Islet precursor cell (in vitro differentiated cells): ENCODE measurements at regions not wholly inside any gene's neighbourhood (a gene's known extent, or its start where the extent isn't known, plus 50 kb on each side); places are given as distances from the start of the nearest gene placed in this dataset.

Experiments used
- DNase-seq: peaks from one replicate; pipeline ENCODE4 v3.0.0-alpha.2; 2018

DNA sequence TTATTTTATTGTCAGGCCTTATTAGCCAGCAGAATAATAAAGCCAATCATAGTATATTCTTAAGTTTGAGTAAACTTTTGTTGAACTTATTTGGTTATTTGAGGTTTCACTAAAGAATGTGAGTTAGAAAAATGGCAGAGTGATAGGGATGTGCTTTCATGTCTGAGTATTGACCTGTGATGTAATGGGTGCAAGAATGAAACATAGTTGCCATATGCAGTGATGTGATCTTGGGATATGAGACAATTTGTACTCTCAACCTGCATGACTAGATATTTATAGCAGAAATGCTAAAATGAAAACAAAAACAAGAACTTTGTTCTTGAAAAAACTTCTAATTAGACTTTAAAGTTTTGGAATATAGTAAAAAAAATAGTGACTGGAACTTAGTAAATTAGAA is 97.9 kb downstream of the DISP1 start:
- no peak for DNase-seq

DNA sequence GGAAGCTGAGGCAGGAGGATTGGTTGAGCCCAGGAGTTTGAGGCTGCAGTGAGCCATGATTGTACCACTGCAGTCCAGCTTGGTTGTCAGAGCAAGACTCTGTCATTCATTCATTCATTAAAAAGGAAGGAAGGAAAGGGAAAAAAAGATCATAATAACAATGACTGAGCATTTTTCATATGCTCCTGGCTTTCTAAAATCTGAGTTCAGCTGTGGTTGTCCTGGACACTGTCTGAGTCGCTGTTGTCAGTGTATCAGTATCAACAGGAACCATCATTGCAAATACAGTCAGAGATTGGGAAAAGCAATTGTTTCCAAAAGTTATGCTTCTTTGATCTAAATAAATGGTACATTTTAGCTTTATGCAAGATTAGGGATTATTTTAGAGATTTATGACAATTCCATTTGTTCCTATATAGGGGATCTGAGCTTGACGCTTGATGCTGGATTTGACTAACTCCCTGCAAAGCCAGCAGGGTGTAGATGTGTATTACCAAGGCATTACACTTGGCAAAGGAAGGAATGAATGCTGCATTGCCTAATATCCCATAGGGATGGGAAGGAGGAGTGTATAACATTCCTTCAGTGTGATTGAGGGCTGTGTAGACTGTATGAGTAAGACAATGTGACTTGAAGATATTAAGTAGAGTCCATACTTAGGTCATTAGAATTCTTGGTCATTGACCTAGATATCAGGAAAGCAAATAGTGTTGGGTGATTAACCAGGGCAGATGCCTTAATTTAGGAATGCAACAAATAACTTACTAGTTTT is 100.2 kb downstream of the DISP1 start:
- DNase-seq, result no peak

DNA sequence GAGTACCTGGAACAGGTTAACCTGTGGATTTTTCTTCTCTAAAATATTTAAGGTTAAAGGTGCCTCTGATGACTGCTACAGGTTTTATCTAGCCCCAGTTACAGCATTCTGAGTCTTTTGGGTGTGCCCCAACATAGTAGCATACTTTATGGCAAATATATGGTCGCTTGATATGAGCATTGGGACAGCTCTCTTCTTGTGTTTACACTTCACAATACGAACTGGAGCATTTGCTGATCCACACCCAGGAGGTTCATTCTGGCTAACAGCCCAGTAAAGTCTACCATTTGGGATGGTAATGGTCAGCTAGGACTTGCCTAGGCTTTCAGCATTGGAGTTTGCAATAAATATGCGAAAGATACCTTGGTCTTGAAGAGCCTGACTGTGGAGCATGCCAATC is 101.3 kb downstream of the DISP1 start:
- DNase-seq, result no peak

DNA sequence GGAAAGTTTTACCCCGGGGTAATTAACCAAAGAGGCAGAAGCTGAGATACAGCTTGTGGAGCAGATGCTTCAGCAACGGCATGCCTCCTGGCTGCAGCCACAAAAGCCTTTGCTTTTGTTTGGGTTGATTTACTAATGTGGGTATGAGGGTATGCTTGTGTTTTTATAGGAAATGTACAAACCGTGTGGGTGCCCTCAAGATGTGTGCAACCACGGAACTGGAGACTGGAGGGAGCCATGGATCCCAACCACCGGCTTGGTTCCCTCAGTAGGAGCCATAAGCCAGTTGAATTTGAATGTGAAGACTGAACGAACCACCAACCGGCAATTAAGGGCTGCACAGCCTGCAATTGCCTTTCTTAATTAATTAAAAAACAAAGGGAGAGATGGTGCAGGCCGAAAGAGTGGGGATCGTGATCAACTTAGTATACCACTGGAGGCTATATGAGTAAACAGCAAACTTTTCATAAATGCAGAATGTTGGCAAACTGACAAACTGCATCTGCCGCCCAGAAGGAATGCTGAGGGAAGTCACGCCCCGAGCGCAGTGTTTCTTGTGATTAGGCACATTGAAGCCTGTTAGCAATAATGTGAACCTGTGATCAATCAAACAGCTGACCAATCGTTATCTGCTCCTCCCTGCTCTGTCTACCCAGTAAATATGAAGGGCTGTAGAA is 104.1 kb downstream of the DISP1 start:
- no peak for DNase-seq

DNA sequence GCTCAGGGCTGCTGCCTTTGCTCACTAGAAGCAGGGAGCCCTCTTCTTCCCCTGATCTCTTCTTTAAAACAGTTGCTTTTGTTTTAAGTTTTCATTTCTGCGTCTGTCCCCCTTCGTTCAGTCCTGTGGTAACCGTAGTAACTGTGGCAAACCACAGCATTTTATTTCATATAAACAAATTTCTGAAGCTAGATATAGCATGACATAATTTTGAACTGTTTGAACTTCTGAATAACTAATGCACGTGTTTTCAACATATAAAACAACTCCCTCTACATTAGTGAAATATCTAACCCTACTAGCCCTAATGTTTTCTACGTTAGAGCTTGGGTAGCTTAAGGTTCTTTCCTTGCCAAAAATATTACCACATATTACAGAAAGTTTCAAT is 104.6 kb downstream of the DISP1 start:
- DNase-seq, result no peak

DNA sequence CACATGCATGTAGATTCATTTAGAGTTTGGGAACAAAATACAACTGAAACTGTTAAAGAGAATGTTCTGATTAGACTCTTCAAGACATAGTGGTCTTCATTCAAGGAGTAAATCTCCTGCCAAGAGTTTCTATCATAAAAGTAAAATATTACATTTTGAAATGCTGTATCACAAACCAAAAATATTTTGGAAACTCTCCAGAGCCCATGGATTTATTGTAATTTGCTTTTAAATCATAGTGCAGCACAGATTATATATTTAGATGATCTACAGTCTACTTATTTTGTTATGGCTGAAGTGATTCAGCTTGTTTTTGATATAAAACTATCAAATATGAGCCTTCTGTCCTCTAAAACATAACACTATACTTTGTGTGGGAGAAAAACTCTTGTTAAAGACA is 105.3 kb downstream of the DISP1 start:
- no peak for DNase-seq

DNA sequence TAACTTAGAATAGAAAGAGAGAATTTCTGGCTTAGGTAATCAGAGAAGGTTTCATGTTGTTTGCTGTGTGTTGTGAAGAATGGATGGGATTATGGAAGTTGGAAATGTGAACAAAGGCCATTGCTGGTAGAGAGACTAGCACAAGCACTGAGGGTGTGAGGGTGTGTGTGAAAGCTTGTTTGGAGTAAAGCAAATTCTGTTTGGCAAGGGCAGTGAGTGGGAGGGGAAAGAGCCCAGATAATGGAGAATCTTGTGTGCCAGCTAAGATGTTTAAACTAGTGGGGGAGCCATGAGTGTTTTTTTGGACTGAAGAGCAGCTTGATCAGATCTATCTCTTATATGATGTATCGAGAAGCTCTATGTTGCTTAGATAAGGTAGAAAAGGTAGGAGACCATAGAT is 107.1 kb downstream of the DISP1 start:
- no peak for DNase-seq

DNA sequence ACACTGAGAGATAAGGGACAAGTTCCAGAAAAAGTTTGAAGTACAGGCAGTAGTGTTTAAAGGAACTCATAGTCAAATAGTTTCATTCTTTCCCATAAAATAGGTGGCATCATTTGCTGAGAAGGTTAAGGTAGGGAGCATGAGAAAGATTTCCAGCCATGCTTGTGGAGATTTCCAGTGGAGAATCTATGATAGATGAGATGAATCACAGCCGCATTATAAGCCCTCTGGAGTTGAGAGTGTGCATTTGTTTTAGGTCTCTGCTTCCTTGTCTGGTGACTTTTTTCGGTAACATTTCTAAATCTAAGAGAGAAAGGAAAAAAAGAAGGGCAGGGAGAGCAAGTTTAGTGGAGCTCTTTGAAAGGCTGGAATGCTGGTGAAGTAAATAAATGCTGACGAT is 108.7 kb downstream of the DISP1 start:
- DNase-seq, result no peak

DNA sequence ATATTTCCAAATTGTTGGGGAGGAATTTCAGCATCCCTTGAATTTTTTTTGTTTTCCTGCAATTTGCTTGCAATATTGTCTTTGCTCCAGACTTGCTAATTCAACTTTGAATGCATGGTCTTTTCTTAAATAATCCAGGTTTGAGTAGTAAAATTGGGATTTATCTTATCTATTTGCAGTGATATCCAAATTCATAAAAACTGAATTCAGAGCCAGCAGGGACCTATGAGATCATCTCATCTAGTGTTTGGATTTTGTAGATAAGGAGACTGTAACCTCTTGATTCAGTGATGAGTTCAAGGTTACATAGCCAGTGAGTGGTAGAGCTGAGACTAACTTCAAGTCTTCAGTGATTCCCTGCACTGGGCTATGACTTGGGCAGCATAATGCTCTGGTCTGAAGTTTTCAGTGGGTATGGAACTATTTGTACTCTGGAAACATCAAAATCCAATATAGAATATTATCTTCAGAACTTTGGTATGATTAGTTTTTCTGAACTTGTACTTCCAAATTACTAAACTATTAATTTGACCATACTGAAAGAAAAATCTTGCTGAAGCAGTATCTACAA is 109.4 kb downstream of the DISP1 start:
- no peak for DNase-seq

DNA sequence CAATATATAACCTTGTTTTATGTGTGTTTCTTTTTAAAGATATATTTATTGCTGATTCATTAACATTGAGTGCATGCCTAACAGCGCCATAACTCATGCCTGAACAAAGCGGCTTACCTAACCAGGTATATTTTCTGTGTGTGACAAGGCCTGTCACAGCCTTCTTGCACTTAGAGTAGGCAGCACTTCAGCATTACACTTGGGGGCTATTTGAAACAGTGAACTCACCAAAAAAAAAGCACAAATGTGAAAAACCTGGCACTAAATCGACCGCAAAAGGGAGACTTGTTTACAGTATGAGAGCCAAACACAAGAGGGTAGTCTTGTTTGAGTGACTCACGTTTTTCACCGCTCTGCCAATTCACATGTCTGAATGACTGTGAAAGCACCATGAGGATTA is 111.7 kb downstream of the DISP1 start:
- no peak for DNase-seq

DNA sequence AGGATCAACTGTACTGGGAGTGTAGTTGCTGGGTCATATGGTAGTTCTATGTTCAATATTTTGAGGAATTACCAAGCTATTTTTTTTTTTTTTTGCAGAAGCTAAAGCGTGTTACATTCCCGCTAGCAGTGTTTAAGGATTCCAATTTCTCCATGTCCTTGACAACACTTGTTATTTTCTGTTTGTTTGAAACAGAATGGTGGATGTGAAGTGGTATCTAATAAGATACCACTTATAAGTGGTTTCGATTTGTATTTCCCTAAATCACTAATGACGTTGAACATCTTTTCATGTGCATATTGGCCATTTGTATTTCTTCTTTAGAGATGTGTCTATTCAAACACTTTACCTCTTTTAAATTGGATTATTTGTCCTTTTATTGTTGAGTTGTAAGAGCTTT is 112.2 kb downstream of the DISP1 start:
- DNase-seq, result no peak

DNA sequence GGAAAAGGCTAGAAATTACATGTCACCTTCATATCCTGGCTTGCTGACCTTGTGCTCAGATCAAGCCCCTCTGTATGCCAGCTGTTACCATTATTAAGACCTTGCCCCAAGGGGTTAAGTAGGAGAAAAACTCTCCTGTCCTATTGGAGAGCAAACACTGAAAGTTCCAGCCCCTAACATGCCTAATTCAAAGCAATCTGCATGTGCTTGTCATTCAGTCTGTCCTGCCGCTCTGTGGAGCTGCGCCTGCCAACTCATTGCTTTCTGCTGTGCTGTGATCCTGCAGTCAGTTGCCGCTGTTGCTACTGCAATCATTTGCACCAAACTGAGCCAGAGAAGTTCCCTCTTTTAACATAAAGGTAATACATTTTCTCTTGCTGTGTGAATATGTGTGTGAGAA is 113.4 kb downstream of the DISP1 start:
- peak; percentile 92 for DNase-seq

DNA sequence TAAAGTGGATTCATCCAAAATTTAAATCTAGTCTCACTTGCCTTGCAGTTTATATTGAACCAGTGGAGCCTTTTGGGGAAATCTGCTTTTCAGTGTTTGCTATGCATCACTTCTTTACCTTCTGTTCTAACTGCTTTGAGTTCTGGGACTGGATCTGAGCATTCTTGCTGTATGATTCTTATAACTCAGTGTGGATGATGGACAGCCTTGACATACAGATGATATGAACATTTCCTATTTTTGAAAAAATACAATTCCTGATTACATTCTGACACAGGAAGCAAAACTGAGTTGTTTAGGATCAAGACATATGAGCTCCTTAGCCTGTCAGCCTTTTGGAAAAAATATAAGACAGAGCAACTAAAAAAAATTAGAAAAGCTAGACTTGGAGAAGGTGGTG is 115.2 kb downstream of the DISP1 start:
- no peak for DNase-seq

DNA sequence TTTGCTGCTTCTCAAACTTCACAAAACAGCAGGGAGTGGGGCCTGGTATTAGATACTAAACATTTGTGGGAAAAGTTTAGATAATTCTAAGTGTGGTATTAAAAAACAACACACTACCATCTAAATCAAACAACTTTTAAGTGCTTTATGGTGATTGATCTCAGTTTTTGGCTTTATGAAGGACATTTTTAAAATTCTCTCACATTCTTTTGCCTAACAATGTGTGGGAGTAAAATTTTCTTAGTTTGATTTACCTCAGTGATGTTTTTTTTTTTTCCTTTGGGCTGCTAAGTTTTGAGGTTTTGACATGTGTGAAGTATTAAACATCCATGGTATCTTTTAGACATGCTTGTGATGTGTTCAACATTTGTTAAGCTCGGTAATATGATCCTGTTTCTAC is 116.2 kb downstream of the DISP1 start:
- DNase-seq, result no peak

DNA sequence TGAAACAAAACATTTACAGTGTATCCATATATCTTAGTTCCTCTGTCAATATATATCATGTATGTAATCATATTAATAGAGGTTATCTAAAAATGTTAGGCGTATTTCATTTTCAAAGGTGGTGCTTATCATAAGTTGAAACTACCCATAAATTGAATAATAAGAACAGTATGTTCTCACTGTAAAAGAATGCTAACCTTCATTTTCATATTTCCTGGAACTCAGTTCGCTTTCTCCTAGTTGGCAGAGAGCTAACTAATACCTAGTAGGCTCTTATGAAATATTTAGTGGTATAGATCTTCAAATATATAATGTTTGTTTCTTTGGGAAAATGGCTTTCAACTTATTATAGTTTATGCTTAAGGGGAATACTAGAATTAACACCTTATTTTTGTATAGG is 118.4 kb downstream of the DISP1 start:
- DNase-seq, result no peak

DNA sequence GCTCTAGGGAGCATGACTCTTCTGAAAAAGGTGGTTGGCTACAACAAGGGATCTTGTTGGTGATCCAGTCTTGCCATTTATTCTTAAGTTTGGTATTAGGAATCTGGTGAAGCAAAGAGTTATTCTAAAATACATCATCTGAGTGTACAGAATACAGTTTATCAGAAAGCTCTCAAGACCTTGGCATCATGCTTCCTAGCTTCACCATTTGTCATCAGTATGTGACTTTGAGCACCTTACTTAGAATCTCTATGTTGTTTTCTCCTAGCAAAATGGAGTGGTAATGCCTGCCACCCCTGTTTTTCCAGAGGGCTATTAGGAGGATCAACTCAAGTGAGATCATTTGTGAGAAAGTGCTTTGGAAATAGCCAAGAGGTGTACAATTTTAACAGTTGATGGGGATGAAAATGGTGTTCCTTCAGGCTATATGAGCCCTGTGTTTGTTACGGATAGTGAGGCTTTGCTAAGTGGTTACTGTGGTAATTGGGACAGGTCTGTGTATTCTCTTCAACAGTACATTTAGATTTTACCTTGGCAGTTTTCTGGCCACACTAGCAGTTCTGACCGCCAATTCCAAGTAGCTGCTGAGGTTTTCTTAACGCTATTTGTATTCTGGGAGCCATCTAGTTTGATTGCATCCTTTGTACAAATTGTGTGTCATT is 120.5 kb downstream of the DISP1 start:
- DNase-seq, result peak; percentile 57

DNA sequence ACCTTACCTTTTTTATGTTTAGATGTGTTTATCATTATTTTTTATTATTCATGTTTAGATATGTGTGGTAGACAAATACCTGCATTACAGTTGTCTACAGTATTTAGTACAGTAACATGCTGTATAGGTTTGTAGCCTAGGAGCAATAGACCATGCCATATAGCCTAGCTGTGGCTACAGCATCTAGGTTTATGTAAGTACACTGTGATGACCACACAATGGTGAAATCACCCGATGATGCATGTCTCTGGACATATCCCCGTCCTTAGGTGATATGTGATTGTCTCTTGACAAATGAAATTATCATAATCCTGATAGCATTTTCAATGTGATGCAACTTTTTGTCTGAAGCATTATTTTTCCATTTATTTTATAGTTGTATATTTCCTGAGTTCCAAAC is 121.2 kb downstream of the DISP1 start:
- no peak for DNase-seq

DNA sequence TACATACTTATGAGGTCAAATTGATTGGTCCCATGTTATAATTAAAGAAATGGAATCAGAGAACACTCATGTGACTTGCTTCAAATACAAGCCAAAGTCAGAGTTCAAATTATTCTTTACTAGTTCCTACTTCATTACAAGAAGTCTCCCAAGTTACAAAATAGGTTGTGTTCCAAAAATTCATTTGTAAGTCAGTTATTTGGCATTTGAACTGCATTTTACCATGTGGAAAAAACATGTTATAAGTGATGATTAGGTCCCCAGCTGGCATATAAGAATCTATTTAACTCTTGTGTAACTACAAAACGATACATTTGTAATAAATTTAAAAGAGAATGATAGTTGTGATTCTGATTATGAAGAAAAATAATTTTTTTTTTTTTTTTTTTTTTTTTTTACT is 124.1 kb downstream of the DISP1 start:
- no peak for DNase-seq

DNA sequence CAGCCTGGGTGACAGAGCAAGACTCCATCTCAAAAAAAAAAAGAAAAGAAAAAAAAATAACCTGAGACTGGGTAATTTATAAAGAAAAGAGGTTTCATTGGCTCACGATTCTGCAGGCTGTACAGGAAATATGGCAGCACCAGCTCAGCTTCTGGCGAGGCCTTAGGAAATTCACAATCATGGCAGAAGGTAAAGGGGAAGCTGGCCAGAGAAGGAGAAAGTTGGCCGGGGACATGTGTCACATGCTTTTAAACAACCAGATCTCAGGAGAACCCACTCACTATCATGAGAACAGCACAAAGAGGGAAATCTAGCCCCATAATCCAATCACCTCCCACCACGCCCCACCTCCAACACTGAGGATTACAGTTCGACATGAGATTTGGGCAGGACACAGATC is 125.3 kb downstream of the DISP1 start:
- no peak for DNase-seq

DNA sequence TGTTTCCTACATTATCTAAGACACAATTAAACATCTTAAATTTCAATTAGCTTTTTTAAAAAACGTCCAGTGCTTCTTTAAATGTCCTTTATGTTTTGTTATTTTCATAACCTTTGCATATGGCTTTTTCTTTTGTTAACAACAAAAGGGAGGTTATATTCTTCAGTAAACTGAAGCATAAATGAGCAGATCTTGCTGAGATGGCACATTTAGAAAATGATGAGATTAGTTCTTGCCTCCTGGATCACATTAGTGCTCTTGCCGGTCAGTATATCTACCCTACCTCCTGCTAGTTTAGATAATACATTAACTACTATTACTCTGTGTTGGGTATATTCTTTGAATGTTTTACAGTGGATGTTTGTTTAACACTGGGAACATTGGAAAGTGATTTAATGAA is 126.1 kb downstream of the DISP1 start:
- DNase-seq, result no peak

DNA sequence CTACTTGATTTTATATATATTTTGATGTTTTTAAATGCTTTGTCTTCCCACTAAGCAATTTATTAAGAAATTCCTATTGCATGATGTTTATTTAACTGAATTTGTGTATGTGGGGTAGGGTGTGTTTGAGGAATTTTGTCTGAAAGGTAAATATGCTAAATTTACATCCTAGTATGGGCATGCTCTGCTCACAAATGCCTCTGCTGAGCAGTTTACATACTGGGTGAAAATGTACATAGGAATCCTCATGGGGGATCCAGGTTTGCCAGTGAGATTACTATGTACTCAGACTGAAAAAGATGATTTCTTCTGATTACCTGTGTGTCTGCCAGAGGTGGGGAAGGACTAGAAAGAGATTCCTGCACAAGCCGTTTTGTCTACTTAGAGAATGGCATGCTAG is 126.6 kb downstream of the DISP1 start:
- no peak for DNase-seq

DNA sequence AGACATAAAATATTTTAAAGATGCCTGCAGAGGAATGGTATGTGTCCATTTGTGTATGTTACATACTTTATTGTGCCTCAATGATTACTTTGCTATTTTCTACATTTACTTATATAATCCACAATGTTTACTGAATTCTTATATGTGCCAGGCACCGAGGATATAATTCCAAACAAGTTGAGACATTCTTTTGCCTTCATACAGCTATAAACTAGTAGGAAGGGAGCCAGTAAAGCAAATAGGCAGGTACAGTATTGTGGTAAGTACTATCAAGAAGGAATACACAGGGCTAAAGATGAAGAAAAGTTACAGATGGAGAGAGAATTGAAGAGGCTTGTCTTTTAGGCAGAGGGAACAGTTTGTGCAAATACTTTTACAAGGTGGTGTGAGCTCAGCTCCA is 131.6 kb downstream of the DISP1 start:
- DNase-seq, result no peak

DNA sequence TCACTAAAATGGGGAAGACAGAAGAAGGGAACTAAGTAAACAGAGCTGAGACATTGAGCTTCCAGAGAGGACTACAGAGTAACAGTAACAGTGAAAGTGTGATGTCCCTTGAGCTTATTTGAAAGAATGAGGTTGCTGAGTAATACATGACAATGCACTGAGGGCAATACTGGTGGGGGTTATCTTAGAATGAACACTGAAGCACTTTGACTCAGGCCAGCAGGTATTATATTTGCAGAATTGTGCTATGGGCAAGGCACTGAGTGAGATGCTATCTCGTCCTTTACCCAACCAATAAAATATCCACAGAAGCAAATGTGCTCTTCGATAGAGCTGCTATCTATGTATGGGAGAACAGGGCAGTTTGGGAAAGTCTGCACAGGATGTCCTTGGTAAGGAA is 133.2 kb downstream of the DISP1 start:
- no peak for DNase-seq

DNA sequence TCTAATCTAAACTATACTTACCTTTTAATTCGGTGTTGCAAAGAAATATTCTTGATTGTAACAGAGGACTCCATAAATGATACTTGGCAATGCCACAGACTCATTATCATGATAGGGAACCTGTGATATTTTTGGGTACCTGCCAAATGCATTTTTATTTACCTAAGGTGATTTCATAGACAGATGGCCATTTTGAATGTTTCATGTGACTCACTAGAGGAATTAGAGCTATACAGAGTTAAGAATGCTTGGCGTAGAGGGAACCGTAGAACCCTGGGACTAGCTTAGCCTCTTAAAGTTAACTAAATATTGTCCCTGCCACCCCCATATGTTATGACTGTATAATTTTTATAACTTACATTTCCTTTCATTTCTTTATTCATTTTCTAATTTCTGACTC is 136.1 kb downstream of the DISP1 start:
- DNase-seq, result no peak
